Ishikawa (cell line): ENCODE measurements at regions not wholly inside any gene's neighbourhood (a gene's known extent, or its start where the extent isn't known, plus 50 kb on each side); places are given as distances from the start of the nearest gene placed in this dataset.

ENCODE experiments used
- CEBPB ChIP-seq: IDR thresholded peaks from 2 replicates; pipeline ENCODE4 v1.6.1; 2012
- CREB1 ChIP-seq: IDR thresholded peaks from 2 replicates; pipeline ENCODE4 v1.6.1; 2012; ENCODE audit warnings: low read depth
- EGR1 ChIP-seq: IDR thresholded peaks from 2 replicates; pipeline ENCODE4 v1.6.1; 2012
- EP300 ChIP-seq: IDR thresholded peaks from 2 replicates; pipeline ENCODE4 v1.6.1; 2012; ENCODE audit warnings: borderline replicate concordance
- FOXM1 ChIP-seq: IDR thresholded peaks from 2 replicates; pipeline ENCODE4 v1.6.1; 2012; ENCODE audit warnings: low read depth, borderline replicate concordance
- NFIC ChIP-seq: IDR thresholded peaks from 2 replicates; pipeline ENCODE4 v1.6.1; 2012
- RAD21 ChIP-seq: IDR thresholded peaks from 2 replicates; pipeline ENCODE4 v1.6.1; 2012; ENCODE audit warnings: low read depth
- TAF1 ChIP-seq: IDR thresholded peaks from 2 replicates; pipeline ENCODE4 v1.6.1; 2012; ENCODE audit warnings: low read depth, mild to moderate bottlenecking
- TF ChIP-seq, protein P1 (sequence below): IDR thresholded peaks from 2 replicates; pipeline ENCODE4 v1.6.1; 2012

DNA sequence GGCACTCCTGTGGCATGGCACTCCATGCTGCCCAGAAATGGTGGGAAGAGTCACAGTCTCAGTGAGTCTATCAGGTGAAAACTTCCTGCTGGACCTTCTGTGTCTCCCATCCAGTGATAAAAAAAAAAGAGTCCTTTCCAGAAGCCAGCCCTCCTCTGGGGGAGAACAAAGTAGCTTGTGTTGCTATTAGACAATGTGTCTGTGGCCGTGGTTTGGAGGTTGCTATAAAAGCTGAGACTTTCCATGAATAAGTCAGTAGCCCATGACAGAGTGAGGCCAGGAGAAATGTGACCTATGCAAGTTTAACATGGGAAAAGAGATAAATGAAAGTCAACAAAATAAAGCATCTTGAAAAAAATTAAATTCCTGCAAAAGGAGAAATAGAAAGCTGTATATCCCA is 250.7 kb upstream of the MON1B start:
- TF ChIP-seq, protein P1, sequence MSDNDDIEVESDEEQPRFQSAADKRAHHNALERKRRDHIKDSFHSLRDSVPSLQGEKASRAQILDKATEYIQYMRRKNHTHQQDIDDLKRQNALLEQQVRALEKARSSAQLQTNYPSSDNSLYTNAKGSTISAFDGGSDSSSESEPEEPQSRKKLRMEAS = no peak
- TF ChIP-seq CEBPB (no peak), NFIC (no peak), CREB1 (no peak), RAD21 (no peak), EP300 (no peak), TAF1 (no peak), EGR1 (no peak), FOXM1 (no peak)
